ENCODE measurements at regions not wholly inside any gene's neighbourhood (a gene's known extent, or its start where the extent isn't known, plus 50 kb on each side); places are given as distances from the start of the nearest gene placed in this dataset.

DNA sequence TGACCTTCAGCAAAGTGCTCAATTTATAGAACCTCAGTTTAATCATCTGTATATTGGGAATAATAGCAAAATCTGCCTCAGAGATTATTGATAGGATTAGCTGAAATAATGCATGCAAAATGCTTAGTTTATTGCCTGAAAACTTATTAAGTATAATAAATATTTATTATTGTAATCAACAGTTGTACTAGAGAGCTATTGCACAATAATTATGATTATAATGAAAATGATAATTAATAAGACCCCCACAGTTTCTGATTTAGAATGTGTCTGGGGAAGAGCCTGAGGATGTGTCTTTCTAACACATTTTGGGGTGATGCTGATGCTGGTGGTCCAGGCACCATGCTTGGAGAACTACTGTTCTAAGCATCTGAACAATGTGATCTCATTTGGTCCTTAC is 419.6 kb downstream of the NPIPA7 start:
- no peak for DNase-seq

DNA sequence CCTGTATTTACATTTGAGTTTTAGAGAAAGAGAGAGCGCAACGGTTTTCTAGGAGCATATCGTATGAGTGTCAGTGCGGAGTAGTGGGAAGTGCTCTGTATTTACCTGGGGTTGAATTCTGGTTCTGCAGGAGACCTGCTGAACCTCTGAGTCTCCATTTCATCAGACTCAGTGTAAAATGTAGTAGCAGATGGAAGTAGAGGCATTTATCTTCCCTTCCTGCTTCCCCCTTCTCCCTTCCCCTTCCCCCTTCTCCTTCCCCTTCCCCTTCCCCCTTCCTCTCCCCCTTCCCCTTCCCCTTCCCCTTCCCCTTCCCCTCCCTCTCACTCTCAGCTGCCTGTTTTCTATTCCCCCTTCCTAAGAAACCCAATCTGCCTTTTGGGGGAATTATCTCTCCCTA is 426.9 kb downstream of the NPIPA7 start:
- no peak for DNase-seq

DNA sequence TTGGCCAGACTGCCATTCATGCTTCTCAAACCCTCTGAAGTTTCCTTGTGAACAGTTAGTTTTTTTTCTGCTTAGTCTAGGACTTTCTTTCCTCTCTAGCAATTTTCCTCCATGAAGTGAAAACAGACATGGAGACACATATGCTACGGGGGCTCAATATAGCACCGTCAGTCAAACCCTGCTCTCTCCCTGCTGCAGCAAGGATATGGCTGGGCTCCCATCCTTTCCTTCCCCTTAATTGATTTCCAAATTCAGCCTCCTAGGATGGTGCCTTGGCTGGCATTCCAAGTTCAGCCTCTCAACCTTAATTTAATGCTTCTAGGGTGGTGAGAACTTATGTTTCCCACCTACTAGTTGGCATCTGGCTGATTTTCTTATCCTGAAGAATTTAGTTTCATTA is 436.7 kb downstream of the NPIPA7 start:
- DNase-seq, result no peak

DNA sequence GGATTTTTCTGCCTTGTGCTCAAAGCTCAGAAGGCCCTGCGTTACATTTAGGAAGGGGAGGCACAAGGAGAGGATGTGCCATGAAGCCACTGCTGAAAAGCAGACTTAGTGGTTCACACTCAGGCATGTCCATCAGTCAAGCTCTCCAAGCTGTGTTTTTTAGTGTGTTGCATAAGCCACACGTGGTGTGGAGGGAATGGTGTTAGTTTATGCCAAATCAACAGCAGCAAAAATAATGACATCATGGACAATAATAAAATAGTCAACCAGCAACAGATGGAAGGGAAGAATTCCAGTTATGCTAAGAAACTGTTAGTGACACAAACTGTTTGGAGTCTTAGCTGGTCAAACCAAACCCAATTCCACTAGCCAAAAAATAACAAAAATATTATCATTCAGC is 438.3 kb downstream of the NPIPA7 start:
- no peak for DNase-seq

DNA sequence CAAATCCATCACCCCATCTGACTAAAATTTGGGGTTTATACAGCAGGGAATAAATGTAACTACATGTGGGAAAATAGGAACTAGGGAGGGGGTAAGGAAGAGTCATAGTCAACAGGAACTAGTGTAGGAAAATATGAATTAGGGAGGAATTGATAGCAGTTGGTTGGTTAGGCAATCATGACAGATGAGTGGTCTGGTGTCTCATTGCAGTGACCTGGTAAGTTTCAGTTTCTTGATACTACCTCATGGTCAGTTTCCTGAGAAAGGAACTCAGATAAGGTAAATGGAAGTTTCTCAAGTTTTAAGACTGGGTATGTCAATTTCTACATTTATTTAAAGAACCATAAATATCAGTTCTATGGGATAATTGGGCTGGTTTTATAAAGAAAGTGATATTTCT is 442.3 kb downstream of the NPIPA7 start:
- no peak for DNase-seq

DNA sequence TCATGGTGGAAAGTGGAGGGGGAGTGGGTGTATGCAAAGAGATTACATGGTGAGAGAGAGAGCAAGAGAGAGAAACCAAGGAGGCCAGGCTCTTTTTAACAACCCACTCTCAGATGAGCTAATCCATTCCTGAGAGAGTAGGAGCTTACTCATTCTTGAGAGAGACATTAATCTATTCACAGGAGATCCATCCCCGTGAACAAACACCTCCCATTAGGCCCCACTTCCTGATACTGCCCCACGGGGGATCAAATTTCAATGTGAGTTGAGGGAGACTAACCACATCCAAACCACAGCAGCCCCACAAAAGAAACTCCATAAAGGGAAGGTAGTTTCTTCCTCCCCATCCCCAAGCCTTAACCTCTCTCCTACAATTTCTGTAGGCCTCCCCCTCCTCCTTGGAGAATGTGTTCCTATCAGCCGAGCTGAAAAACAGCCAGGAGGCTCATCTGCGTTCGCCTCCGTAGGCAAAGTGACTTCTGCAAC is 450.0 kb downstream of the NPIPA7 start:
- no peak for DNase-seq

DNA sequence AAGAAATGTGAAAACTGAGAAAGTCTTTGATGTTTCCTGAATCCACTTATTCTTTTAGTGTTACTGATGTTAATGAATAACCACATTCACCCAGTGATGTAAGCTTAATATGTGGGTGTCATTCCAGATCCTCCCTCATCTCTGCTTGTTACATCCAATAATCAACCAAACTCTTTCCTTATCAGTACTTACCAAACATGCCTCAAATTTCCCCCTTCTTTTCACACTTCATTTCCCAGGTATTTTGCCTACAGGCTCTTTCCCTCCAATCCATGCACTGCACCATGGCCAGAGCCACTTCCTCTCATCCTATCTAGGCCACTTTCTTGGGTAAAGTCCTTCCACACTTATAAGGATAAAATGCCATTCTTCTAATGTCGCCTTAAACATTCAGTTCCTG is 451.5 kb downstream of the NPIPA7 start:
- no peak for DNase-seq

DNA sequence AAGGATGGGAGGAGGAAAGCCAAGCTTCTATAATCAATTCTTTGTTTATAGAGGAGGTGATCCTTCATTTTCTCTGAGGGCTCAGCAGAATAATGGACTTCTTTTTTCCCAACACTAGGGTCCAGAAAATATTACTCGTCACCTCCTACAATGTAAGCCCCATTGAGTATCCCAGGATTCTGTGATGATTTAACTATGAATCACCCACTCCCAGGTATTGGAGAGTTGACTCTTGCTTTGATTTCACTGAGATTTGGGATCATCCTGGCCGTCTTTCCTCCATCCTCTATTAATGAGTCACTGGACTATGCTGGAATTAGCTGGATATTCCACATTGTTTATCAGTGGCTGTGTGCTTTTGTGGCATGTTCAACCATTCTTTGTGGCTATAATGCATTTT is 452.0 kb downstream of the NPIPA7 start:
- no peak for DNase-seq

DNA sequence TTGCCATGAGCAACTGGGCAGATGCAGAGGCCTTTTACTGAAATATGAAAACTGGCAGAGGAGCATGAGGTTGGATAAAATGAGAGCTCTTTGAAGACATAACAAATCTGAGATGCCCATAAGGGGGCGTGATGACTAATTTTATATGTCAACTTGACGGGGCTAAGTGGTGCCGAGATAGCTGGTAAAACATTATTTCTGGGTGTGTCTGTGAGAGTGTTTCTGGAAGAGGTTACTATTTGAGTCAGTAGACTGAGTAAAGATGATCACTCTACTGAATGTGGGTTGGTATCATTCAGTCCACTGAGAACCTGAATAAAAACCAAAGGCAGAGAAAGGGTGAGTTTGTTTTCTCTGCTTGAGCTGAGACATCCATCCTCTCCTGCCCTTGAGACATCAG is 454.2 kb downstream of the NPIPA7 start:
- DNase-seq, result no peak

DNA sequence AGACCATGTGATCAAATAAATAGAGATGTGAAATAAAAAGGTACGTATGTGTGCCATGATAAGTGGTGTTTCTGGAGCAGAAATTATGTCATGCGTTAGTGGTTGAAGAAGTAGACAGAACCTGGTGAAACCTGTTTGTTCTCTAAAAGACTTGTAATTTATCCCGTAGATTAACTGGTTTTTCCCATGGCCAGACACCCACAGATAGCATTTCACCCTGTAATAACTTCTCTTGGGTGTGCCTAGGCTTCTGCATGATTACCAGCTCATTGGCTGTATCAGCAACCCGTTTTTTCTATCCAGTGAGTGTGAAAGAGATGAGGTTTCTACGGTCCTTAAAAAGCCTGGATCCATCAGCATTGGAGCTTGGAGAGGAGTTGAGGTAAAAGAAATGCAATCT is 471.3 kb downstream of the NPIPA7 start:
- no peak for DNase-seq

DNA sequence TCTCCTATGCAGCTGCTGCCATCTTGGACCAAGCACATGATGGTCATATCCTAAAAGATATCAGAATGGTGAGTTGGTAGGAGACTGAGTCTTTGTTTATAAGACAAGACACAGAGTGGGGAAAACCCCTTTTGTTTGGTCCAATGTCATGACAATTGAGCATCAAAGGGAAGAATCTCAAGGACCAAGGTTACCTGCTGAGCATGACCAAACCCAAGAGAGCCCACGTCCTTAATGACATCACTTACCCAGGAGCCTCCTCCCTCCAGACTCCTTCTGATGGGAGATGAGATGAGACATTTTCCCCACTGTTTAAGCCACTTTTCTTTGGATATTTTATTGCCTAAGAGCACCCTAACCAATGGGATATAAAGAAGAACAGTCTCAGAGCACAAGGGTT is 478.1 kb downstream of the NPIPA7 start:
- no peak for DNase-seq

DNA sequence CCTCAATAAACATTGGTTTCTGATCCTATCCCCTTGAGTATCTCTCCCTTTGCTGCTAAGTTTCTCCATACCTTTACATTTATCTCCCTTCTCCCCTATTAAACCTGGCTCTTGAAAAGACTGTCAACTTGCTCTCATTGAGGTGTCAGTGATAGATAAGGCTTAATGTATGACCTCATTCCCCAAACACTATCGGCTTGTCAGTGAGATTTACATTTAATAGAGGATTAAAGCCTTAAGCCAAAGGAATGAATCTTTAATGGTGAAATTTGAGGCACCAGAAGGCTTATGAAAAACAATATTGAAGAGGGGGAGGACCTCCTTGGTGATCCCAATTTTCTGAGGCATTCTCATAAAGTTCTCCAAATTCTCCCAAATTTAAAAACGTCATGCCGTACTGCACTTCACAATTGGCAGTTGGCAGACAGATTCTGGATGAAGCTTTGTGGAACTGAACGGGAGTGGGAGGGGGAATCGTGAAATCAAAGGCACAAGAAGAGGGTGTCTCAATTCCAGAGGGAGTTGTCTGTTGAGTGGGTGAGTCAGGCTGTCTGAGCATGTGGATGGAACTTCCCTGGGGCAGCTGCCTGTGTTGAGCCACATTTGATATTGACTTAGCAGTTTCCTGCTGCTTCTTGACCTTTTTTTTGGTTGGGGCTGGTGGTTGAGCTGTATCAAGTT is 478.8 kb downstream of the NPIPA7 start:
- DNase-seq, result no peak

DNA sequence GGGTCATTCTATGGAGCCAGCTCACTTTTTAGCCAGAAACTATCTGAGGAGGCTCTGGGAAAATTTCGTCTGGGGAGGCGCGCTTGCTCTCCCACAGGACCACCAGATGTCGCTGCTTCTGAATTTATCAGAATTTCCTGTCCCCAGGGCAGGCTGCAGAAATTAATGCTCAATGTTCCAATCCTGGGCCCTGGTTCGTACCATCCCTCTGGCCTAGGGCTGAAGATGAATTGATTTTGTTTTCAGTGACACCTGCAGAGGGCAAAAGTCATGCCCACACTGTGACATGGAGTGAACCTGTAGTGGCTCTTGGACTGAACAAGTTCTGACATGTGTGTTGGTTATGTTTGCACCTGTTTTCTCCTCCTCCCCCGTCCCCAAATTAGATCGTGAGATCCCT is 482.6 kb downstream of the NPIPA7 start:
- peak; percentile 48 for DNase-seq

DNA sequence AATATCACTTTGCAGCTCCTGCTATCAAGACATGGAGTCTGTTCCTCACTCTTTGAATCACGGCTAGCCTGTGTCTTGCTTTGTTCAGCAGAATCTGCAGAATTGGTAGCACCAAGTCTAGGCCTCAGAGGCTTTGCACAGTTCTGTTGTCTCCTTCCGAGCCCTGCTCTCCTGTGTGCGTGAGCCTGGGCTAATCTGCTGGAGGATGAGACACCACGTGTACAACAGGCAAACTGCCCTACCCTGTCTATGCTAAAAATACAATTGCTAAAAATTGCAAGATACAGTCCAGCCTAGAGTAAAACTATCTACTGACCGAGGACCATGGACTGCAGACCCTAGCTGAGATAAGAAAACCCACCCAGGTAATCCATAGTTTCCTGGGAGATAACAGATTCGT is 484.7 kb downstream of the NPIPA7 start:
- DNase-seq, result no peak

DNA sequence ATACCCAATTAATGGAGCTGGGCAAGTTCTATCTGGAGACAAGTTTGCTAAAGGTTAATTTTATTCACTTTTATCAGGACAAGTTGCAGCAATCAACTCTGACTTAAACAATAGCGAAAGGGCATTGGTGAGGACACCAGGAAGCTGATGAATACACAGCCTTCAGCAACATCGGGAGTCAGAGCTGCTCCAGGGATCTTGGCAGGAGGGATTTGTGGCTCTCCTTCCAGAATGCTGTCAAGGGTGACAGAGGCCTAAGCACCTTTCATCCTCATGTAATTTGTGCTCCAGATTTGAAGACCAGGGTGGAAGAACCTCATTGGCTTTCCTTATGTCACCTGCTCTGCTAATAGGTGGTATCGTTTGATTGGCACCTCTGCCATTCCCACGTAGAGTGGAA is 485.6 kb downstream of the NPIPA7 start:
- DNase-seq, result no peak

DNA sequence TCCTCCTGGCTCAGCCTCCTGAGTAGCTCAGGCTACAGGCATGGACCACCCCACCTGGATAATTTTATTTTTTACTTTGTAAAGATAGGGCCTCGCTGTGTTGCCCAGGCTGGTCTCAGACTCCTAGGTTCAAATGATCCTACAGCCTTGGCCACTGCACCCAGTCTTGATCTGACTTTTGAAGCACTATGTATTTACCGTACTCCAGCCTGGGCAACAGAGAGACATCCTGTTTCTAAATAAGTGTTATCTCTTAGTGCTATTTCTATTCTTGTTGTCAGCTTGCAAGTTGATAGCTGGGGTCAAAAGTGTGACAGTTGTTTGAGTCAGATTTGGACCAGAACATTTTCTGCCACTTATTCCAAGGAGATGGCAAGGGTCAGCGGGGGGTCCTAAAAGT is 486.4 kb downstream of the NPIPA7 start:
- DNase-seq, result no peak

DNA sequence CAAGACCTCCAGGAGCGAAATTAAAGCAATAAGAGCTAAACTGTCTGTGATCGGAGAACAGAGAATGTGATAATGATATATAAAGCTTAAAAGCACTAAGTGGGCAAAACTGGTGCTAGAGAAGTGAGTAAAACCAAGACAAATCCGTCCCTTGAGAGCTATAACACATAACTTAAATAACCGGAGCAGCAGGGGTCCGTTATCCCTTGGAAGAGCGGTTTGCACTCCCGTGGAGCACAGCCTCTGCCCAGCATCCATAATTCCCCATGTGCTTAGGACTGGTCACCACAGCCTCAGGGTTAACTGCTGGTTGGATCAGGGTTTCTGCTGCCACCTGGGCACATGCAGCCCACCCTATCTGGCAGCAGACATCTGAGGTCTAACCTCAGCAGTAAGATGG is 489.0 kb downstream of the NPIPA7 start:
- DNase-seq, result no peak

DNA sequence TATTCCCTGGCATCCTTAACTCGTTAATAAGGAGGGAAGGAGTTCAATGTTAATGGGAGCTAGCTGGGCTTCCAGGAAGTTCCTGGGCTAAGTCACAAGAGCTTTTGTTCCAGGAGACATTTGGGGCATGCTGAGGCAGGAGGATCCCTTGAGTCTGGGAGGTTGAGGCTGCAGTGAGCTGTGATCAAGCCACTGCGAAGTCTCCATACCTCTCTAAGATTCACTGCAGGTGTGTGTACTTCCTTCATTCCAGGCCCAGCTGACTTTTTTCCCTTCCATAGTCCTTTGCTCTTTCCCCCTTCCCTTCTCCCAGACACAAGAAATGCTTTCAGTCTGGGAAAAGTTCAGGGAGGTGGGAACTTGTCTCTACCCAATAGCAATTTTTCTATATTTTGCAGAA is 489.8 kb downstream of the NPIPA7 start:
- no peak for DNase-seq

DNA sequence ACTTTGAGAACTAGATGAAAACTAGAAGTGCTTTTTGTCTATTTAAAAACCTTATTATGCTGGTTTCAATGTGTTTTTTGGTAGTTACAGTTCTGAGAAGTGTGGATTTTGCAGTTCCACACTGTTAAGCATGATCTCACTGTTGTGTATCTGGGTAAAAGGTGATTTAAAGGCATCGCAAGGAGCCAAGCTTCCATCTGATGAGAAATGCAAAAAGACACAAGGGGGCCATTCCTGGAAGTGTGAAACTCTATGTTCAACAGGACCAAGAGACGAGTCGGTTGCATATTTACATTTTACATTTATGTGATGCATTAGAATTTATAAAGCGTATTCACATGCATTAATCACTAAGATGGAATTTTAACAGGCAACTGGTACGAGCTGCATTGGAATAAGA is 490.8 kb downstream of the NPIPA7 start:
- no peak for DNase-seq

DNA sequence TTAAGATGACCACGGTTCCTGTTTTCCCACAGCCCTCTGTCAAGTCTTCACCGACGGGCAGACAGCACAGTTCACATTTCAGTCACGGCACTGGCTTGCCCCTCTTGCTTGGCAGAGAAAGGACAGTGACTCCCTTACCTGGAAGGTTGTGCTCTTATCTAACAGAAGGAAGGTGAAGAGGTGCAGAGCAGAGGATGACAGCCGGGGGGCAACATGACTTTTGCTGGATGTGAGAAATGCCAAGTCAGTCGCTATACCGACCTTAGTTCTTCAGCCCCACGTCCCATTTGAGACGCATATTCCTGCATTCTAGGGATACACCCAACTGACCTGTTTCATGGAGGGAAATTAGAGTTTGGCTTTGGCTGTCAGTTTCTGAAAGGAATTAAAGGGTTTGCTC is 492.3 kb downstream of the NPIPA7 start:
- DNase-seq, result no peak

DNA sequence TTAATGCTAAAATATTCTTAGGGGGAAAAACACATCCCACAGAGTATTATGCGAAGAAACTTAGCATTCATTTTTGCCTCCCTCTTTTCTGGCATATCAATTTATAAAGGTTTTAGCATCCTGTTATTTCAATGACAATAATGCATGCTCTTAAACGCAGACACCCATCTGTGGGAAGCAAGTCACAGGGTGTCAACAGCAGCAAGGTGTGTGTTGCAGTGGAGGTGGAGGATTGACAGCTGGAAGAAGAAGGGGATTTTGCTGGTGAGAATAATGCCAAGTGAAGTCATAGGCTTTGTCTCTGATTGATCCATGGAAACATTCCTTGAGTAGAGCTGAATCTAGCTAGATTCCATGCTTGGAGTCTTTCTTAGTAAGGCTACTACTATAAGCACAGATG is 498.1 kb downstream of the NPIPA7 start:
- no peak for DNase-seq

DNA sequence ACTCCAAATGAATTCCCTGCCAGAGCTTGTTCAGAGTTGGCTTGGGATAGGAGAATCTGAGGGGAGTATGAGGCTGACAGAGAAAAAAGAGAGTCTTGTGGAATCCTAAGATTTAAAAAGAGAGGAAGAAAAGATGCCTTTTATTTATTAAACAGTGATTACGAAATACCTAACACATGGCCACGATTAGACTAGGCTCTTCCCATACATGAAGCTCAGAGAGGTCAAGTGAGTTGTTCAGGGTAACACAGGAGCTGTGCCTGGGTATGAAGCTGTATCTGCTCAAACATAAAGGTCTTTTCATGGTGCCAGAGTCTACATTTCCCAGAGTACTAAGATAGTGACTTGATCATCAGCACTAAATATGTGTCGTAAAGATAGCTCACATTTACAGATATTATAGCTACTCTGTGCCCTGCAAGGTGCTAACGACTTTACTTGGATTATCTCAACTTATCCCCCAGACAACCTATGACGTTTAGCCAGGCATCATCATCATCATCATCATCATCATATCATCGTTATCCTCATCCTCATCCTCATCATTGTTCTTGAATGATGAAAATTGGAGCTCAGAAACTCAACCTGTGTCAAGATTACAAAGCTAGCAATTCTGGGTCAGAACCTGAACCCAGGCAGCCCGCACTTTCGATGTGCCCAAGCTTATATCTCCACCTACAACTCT is 500.8 kb downstream of the NPIPA7 start:
- DNase-seq, result no peak

DNA sequence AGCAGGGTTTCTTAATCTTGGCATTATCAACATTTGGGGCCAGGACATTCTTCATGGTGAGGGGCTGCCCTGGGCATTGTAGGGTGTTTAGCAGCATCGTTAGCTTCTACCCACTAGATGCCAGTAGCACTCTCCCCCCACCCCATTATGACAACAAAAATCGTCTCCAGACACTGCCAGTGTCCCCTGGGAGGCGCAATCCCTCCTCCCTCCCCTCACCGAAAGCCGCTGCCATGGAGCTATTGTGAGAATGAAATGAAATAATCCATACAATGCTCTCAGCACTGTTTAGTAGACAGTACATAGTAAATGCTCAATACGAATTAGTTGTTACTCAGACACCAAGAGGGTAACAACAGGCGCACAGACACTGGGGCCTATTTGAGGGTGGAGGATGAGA is 502.9 kb downstream of the NPIPA7 start:
- DNase-seq, result no peak

DNA sequence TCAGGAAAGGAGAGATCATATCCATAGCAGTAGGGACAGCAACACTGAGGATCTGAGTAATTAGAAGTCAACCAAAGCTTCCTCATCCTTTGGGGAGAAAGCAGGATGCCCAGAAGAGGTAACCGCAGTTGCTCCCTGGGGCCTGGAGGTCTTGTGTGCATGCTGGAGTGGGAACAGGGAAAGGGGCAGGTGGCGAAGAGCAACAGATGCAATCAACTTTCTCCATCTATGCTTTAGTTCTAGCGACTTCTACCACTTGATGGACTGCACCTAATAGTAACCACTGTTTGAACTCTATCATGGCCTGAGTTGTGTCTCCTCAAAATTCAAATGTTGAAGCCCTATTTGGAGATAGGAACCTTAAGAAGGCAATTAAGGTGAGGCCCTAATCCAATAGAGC is 503.8 kb downstream of the NPIPA7 start:
- DNase-seq, result no peak

DNA sequence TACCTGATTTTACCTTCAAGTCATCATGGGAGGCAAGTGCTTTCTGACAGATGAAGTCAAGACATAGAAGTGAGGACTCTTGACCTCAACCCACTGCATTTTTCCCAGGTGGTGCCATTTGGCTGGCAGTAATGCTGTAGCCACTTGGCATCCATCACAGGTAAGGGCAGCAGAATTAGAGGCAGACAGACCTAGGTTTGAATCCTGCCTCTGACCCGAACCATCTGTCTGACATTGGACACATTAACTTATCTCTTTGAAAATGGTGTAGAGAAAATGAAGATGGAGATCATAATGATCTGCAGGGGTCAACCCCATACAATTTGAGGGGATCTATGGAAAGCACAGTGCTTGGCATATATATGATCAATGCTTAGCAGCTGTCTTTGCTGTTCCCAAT is 505.5 kb downstream of the NPIPA7 start:
- DNase-seq, result no peak

All from NCI-H1105 (cell line).